CD4-positive, alpha-beta T cell treated with Interleukin-17A for 4 hours (primary cell): ENCODE measurements at regions not wholly inside any gene's neighbourhood (a gene's known extent, or its start where the extent isn't known, plus 50 kb on each side); places are given as distances from the start of the nearest gene placed in this dataset.

ENCODE experiments used
- DNase-seq: peaks from one replicate; pipeline ENCODE4 v3.0.0-alpha.2; 2020; ENCODE audit warnings: mixed read lengths

- no peak for DNase-seq
These were observed 124.4 kb downstream of the FBXO15 start for GRCh38 chr18:74023220-74023619.

- DNase-seq, result no peak
These were observed 127.8 kb downstream of the FBXO15 start for GRCh38 chr18:74019864-74020263.

GRCh38 chr18:74013955-74014354 is 133.7 kb downstream of the FBXO15 start:
- no peak for DNase-seq

- DNase-seq, result no peak
These were observed 134.5 kb downstream of the FBXO15 start for GRCh38 chr18:74012954-74013630.

GRCh38 chr18:74006143-74006542 is 141.5 kb downstream of the FBXO15 start:
- no peak for DNase-seq

GRCh38 chr18:74005320-74006109 is 142.1 kb downstream of the FBXO15 start:
- no peak for DNase-seq

GRCh38 chr18:73992242-73993022 is 155.2 kb downstream of the FBXO15 start:
- no peak for DNase-seq

- no peak for DNase-seq
These were observed 156.1 kb downstream of the FBXO15 start for GRCh38 chr18:73991570-73991969.

GRCh38 chr18:73990258-73990657 is 157.4 kb downstream of the FBXO15 start:
- DNase-seq, result no peak

GRCh38 chr18:73987247-73987980 is 160.2 kb downstream of the FBXO15 start:
- DNase-seq, result no peak

GRCh38 chr18:73986711-73987110 is 160.9 kb downstream of the FBXO15 start:
- DNase-seq, result no peak

GRCh38 chr18:73985855-73986625 is 161.6 kb downstream of the FBXO15 start:
- no peak for DNase-seq

GRCh38 chr18:73983970-73984369 is 163.7 kb downstream of the FBXO15 start:
- DNase-seq, result no peak

- no peak for DNase-seq
These were observed 164.1 kb downstream of the FBXO15 start for GRCh38 chr18:73983496-73983895.

- no peak for DNase-seq
These were observed 165.8 kb downstream of the FBXO15 start for GRCh38 chr18:73981796-73982195.

GRCh38 chr18:73980289-73980979 is 167.2 kb downstream of the FBXO15 start:
- DNase-seq, result no peak

GRCh38 chr18:73979742-73980141 is 167.9 kb downstream of the FBXO15 start:
- no peak for DNase-seq

GRCh38 chr18:73976433-73976832 is 171.2 kb downstream of the FBXO15 start:
- no peak for DNase-seq

- no peak for DNase-seq
These were observed 172.4 kb downstream of the FBXO15 start for GRCh38 chr18:73975266-73975665.

- no peak for DNase-seq
These were observed 173.7 kb downstream of the FBXO15 start for GRCh38 chr18:73973972-73974371.

GRCh38 chr18:73966954-73967353 is 180.7 kb downstream of the FBXO15 start:
- no peak for DNase-seq
